Mucosa of gallbladder (tissue), 1 donor: ENCODE measurements at regions not wholly inside any gene's neighbourhood (a gene's known extent, or its start where the extent isn't known, plus 50 kb on each side); places are given as distances from the start of the nearest gene placed in this dataset.
"Not testable (repeated sequence)": the region's sequence is repeated elsewhere in the genome, so short reads cannot be mapped to it uniquely, and the experiment has no call there.

ENCODE experiments used
- DNase-seq: peaks from one replicate; pipeline ENCODE4 v3.0.0-alpha.2; 2020; ENCODE audit warnings: low spot score
- donor health status: DM: no; HTN: no; CAD: no.

- no peak for DNase-seq
These were observed 63.1 kb downstream of the MATN1 start for GRCh38 chr1:30660241-30660640.

GRCh38 chr1:30659702-30660101 lies 63.7 kb downstream of the MATN1 start:
- DNase-seq: no peak

- not testable (repeated sequence) for DNase-seq
These were observed 65.0 kb downstream of the MATN1 start for GRCh38 chr1:30658375-30658774.

- no peak for DNase-seq
These were observed 65.4 kb downstream of the MATN1 start for GRCh38 chr1:30658014-30658336.

- DNase-seq: peak; percentile 83
These were observed 66.0 kb downstream of the MATN1 start for GRCh38 chr1:30657131-30658013.

GRCh38 chr1:30656171-30656940 lies 67.0 kb downstream of the MATN1 start:
- DNase-seq: no peak

GRCh38 chr1:30655672-30656071 lies 67.7 kb downstream of the MATN1 start:
- no peak for DNase-seq

GRCh38 chr1:30654188-30654587 lies 69.2 kb downstream of the MATN1 start:
- DNase-seq: no peak

GRCh38 chr1:30652152-30652841 lies 71.1 kb downstream of the MATN1 start:
- no peak for DNase-seq

- not testable (repeated sequence) for DNase-seq
These were observed 72.0 kb downstream of the MATN1 start for GRCh38 chr1:30651395-30651794.

- DNase-seq: no peak
These were observed 72.4 kb downstream of the MATN1 start for GRCh38 chr1:30650968-30651320.

- DNase-seq: no peak
These were observed 73.1 kb downstream of the MATN1 start for GRCh38 chr1:30650038-30650967.

GRCh38 chr1:30649321-30649991 lies 73.9 kb downstream of the MATN1 start:
- peak; percentile 70 for DNase-seq

- no peak for DNase-seq
These were observed 74.9 kb downstream of the MATN1 start for GRCh38 chr1:30648408-30649000.

GRCh38 chr1:30645807-30646206 lies 77.6 kb downstream of the MATN1 start:
- DNase-seq: no peak

- no peak for DNase-seq
These were observed 80.8 kb downstream of the MATN1 start for GRCh38 chr1:30642391-30643120.

GRCh38 chr1:30641572-30642353 lies 81.6 kb downstream of the MATN1 start:
- DNase-seq: no peak

- no peak for DNase-seq
These were observed 83.4 kb downstream of the MATN1 start for GRCh38 chr1:30639881-30640452.

GRCh38 chr1:30638811-30639210 lies 84.6 kb downstream of the MATN1 start:
- no peak for DNase-seq
